Activated CD4-positive, alpha-beta T cell treated with anti-CD3 and anti-CD28 coated beads, Interleukin-2, amount 50 U/mL, for 24 hours (primary cell): ENCODE measurements at regions not wholly inside any gene's neighbourhood (a gene's known extent, or its start where the extent isn't known, plus 50 kb on each side); places are given as distances from the start of the nearest gene placed in this dataset.
"Not testable (repeated sequence)": the region's sequence is repeated elsewhere in the genome, so short reads cannot be mapped to it uniquely, and the experiment has no call there.

Source experiments
- DNase-seq, 2 donors: peaks; one replicate each; pipeline ENCODE4 v3.0.0-alpha.2; 2020; ENCODE audit warnings: low read depth in 1 of 2, low spot score in 1 of 2

DNA sequence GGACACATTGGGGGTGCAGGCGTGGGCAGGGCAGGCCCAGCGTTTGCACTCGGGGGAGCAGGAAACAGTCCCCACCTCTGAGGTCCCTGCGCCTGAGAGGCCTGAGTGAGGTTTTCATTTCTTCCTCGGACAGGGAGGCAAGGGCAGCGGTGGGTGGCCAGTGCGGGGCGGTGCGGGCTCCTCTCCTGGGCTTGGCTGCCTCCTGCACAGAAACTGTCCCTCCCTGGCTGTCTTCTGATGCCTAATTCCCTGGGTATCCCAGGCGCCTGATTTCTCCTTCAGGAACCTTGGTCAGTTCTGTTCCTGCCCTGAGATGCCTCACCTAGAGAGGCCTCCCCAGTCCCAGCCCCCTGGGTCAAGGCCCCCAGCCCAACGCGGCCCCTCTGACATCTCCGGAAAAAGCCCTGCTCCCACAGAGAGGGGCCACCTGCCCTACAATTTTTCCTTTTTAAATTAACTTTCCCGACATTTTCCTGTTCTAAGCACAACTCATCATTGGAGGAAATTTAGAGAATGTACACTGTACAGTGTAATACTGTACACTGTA lies 260.3 kb downstream of the ADGRD1 start:
- DNase-seq = no peak

DNA sequence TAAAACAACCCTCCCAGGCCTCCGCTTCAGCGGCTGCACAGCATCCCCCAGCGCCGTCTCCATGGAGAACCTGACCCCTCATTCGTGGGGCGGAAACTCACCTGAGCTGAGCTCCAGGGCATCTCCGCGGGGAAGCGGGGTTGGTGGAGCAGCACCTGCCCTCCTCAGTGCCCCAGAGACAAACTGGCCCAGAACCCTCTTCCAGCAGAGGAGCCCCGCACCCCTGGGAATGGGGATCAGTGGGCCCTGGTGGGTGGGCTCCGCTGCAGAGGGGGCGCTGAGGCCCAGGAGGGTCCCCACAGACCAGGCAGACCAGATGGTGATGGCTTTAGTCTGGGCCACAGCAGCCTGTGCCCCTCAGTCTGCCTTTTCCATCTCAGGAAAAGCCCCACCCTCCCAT lies 261.2 kb downstream of the ADGRD1 start:
- DNase-seq = not testable (repeated sequence)

DNA sequence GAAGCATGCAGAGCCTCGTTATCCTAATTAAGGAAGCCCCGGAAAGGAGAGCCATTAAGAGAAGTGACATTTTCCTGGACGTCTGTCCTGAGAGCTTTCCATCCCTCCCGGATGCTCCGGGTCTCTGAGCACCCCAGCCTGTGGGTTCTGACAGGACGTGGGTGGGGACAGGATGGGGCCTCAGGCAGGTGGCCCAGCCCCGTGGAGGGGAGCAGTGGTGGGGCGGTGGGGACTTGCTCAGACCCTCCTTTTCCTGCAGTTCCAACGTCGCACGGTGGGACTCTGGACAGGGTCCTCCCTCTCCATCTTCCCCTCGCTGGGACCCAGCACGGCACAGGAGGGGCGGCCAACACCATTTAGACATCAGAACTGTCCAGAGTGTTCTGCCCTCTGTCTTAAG lies 262.9 kb downstream of the ADGRD1 start:
- not testable (repeated sequence) for DNase-seq

DNA sequence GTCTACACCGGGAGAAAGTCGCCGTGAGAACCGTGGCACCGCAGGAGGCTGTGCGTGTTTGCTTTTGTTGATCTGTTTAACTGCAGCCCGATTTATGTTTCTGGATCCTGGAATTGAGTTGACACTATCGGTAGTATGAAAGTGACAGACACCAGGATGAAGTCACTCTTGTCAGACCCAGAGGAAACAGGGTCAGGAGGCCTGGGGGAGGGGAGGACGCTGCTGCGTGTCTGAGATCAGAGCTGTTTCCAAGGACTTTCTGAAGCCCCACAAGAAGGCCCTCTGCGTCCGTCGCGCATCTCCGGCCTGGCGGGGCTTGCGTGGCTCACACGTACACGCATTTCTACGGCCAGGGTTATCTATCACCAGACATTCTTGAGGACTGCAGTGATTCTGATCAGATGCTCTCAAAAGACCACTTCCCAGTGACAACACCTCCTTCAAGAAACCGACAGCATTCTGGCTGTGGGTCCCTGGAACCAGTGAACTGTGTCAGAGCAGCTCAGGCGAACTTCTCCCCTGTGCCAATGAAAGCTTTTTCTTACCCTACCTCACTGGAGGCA lies 263.4 kb downstream of the ADGRD1 start:
- no peak for DNase-seq

DNA sequence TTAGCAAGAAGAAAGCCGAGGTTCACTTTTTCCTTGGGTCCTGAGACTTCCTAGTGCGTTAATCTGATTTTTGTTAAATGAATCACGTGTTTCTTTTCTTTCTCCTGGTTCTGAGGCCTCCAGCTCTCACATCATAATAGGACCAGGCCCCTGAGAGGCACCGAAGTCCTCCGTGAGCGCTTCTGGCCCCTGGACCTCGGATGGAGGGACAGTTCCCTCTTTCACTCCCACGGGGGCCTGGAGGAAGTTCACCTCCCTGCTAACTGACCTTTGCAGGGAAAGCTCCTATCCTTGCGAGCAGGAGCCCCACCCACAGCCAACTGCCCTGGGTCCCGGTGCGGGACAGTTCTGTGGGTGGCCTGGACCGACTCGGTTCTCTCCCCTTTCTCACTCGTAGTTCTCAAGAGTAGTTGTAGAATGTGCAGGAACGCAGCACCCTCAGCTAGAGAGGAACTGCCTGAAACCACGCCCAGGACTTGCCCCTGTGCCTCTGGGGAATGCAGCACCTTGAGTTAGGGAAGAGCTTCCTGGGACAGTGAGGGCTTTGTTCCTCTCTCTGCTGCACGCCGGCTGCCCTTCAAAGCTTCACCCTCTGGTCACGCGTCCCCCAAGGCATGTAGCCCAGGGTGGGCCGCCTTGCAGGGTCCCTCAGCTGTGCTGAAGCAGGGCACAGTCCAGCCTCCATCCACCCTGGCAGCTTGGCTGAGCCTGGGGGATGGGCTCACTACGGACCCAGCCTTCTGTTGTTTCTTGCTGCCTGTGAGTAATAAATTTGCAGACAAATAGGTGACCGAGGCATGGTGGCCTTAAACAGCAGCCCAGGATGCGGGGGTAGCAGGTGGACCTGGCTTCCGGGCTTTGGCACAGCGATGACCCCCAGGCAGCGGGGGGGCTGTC lies 264.6 kb downstream of the ADGRD1 start:
- DNase-seq = no peak

DNA sequence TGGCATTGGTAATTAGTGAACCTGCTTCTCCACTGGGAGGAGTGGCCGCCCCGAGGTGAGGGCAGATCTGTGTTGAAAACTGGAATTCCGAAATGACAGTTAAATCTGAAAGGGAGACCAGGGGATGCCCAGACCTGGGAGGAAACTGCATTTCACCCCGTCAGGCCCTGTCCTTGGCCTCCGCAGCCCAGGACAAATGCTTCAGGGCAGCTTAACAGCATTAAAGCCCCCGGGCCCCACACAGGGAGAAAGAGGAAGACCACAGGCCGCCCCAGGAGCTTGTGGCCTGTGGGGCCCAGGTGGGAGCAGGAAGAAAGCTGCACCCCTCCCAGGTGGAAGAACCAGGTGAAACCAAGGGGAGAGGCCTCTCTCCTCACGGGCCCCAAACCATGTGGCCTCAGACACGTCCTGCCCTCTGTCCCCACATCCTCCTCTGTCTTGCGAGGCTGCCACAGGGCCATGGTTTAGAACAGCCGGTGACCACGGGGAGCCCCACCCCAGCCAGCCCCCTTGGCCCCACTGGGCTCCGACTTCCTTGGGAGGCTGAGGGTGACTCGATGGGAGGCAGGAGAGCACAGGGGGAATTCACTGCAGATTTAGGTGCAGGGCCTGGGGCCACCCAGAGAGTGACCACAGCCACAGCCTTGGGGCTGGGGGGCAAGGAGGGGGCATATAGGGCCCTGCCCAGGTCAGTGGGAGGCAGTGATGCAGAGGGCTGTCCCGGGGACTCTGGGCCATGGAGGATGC lies 265.4 kb downstream of the ADGRD1 start:
- DNase-seq = no peak

DNA sequence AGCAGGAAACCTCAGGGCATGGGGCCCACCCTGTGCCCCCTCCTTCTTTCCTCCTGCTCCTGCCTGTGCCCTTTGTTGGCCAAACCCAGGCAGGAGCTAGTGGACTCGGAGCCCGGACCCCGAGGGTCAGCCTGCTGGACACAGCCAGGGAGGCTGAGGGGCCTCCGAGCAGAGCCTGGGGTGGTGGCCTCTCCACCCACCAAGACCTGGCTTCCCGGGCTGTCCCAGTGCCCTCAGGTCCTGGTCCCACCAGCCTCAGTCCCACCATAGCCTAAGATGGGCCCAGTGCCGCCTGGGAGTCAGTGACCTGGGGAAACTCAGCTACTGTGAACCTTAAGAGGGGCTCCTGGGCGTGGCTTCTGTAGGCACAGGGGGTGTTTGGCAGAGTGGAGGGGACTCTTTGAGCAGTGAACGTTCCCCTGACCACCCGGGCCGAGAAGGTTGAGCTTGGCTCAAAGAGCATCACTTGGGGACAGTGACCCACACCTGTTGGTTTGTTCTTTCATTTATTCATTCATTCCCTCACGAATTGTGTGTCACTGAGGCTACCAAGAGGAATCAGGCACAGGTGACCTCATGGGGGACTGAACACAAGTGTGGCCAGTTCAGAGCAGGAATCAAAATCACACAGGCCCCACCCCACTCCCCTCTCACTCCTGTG lies 266.1 kb downstream of the ADGRD1 start:
- DNase-seq = no peak

DNA sequence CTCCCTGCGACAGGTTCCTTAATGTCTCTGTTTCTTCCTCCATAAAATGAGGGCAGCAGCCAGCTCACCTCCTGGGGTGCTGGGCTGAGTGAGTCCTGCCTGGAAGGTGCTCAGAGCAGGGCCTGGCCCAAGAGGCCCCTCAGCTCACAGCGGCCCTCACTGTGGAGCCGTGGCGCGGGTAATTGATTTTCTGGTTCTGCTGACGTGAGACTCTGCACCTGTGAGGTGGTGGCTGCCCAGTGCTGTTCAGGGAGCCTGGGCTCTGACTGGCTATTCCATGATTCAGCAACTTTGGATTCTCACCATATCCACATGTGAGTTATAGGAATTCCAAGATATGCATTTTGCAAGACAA lies 266.6 kb downstream of the ADGRD1 start:
- DNase-seq = no peak

DNA sequence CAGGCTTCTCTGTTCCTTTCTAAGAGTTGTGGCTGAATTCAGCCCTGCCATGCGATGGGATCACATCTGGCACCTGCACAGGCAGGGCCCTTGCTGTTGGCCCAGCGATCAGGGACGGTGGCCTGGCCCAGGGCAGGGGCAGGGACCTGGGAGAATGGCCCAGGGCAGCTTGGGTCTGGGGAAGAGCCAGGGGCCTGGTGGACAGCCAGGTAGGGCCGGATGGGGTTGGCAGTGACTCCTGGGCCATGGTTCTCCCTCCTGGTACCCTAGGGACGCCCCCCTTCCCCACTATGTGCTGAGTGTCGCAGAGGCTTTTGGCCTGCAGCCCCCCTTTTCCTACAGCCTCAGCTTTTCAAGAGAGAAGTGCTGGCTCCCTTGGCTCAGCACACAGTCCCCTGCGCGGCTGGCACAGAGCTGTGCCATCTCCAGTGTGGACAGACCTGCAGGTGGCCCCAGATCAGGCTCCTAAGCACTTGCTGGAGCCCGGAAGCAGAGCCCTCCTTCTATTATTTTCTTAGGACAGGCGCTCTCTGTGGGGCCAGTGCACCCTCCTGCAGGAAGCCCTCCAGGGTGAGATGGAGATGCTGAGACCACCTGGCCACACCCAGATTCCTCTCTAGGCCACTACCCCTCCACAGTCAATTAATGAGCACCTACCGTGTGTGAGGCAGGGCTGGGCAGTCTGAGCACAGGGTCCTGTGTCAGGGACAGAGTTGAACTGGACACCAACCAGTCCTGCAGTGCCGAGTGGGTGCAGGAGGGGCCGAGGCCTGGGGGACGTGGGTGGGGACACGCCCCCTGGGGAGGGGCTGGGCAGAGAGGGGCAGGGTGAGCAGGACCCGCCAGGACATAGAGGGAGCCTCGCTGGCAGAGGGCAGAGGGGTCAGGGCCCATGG lies 267.6 kb downstream of the ADGRD1 start:
- DNase-seq = no peak

DNA sequence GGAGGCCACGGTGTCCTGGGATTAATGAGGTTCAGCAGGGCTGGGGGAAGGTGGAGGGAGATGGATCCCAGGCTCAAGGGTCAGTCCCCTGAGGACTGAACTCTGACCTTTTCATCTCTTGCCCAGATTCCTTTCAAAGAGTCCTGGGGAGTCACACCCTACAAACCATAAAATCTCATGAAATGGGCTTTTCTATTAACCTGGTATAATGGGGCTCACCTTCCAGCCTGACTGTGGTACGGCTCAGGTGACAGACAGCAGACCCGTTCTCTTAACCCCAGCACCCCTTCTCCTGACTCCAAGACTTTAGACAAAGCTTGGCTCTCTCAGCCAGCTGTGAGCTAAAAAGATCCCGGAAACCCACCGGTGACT lies 268.2 kb downstream of the ADGRD1 start:
- no peak for DNase-seq

DNA sequence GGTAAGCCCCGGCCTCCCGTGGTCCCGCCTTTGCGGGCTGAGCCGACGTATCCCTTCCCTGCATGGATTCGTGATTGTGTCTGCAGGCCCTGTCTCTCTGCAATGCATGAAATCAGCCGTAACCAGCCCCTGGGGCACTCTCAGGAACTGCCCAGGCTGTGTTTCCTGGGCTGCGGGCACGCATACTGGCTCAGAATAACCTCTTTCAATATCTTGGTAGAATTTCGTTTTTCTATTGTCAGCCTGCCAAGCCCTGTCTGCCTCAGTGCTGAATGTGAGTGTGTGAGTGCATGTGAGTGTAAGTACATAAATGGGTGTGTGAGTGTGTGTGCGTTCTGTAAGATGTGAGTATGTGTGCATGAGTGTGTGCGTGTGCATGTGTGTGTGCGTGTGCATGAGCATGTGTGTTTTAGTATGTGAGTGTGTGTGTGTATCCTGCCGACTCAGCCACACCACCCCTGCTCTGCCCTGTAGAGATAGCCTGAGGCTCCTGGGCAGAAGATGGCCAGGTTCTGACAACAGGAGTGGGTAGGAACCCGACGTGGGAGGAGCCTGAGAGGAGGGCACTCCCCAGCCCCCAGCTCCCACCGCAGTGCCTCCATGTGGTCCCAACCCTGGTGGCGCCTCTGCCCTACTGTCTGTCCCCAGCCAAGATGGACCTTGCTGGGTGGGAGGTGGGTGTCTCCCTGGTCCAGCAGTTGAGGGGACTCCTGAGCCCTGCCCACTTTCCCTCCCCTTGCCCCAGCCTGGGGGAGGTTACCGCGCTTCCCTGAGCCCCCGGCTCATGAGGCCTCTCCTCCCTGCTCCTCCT lies 268.8 kb downstream of the ADGRD1 start:
- DNase-seq = no peak

DNA sequence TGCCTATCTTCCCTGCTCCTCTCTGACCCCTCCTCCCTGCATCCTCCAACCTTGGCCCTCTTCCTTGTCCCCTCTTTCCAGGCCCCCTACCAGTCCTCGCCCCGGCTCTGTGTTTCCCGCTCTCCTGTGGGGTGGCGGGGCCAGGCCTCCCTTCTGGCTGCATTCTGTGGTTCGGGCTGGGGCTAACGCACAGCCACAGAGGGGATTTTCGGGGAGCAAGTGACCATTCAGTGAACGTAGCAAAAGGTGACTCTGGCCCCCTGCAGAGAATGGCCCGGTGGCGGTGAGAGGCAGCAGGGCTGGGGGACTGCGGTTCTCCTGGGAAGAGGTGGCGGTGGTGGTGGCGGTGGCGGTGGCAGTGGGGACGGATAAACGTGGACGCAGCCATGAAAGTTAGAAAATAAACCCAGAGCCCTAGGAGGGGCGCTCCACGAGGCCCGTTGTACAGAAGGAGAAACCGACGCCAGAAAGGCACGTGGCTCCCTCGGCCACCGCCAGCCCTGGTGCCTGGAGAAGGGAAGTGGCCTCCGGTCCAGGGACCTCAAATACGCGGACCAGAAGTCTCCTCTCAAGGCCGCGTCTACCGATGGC lies 269.6 kb downstream of the ADGRD1 start:
- DNase-seq = no peak

DNA sequence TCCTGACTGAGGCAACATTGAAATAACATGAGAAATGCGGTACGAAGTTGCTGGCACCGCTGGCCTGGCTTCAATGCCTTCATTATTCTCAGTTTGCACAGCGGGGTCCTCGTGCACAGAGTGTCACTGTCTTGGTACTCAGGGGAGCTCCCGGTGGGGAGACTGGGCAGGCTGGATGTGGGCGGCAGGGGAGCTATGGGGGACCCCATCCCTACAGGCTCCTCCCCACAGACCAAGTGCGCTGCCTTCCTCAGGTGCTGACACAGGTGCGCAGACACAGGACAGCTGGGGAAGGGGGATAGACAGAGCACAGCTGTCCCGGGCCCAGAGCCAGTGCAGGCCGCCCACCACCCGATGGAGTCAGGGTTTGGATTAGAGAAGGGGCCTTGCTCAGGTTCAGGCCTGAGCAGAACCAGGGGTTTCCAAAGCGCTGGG lies 270.1 kb downstream of the ADGRD1 start:
- no peak for DNase-seq

DNA sequence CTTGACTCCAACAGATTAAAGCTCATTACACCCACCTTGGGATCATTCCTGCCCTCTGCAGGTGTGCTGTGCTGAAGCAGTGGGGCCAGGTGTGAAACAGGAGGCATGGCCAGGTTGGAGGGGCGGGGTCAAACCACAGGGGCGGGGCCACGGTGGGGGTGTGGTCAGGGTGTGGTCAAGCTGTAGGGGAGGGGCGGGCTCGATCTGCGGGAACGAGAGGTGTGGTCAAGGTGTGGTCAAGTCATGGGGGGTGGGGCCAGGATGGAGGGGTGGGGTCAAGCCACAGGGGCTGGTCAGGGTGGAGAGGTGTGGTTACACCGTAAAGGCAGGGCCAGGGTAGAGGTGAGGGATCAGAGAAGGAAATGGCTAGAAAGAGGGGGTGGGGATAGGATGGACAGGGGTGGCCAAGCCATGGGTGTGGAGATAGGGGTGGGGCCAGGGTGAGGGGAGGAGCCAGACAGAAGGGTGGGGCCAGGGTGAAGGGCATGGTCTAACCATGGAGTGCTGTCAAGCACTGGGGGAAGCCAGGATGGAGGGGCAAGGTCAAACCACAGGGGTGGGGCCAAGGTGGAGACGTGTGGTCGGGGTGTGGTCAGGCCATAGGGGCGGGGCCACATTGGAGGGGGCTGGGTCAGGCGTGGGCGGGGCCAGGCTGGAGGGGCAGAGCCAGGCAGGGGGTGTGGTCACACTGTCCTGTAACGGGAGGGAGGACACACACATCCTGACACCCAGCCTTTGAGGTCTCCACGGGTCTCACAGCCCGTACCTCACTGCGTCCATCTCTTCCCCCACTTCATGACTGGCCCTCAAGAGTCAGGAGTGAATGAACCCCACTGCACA lies 270.7 kb downstream of the ADGRD1 start:
- not testable (repeated sequence) for DNase-seq

DNA sequence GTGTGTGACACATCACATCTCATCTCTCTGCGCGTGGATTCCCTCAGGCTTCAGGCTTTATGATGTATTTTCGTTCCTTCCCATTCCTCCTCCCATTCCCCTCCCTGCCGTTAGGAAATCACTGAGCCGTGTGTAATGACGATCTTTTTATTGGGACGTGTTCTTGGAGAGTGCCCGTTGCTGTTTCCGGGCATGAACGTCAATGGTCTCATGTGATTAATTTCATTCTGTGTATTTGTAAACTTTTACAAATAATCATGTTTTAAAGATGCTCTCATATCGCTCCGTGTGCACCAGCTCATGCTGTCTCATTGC lies 271.3 kb downstream of the ADGRD1 start:
- not testable (repeated sequence) for DNase-seq

DNA sequence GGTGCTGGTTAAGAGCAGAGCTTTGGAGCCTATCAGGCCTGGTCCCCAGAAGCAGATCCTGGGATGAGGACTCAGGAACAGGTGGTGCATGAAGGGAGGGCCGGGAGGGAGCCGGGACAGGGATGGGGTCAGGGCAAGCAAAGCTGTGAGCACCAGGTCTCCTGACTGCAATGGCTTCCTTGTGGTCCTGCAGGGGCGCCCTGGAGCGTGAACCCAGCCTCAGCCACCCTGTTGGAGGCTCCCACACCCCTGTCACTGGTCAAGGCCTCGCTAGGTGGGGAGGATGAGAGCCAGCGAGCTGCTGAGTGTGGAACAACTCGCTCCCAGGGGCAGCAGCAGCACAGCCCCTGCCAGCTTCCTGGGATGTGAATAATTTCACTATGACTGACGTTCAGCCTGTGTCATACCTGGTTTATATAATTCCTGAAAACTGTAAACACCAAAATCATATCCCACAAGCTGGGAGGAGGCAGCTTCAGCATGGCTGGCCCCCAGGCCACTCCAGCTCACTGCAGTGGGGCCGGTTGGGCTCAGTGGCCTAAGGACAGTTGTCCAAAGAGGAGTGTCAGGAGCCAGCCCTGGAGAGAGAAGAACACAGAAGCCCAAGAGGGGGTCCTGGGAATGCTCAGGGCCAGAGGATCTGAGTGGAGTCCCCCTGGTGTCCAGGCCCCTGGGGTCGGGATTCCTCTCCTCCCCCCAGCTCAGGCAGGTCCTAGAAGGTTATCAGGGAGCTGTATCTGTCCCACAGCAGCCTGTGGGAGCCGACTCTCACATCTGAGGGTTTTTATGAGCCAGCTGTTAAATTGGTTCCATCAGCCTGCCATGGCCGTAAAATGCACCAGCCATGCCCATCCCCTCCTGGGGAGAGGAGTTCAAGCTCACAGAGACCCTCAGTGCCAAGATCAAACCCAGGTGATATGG lies 272.9 kb downstream of the ADGRD1 start:
- DNase-seq = no peak

DNA sequence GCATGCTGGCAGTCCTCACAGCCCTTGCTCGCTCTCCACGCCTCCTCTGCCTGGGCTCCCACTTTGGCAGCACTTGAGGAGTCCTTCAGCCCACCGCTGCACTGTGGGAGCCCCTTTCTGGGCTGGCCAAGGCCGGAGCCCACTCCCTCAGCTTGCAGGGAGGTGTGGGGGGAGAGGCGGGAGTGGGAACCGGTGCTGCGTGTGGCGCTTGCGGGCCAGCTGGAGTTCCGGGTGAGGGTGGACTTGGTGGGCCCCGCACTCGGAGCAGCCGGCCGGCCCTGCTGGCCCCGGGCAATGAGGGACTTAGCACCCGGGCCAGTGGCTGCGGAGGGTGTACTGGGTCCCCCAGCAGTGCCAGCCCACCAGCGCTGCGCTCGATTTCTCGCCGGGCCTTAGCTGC lies 273.9 kb downstream of the ADGRD1 start:
- not testable (repeated sequence) for DNase-seq
